ENCODE measurements at regions not wholly inside any gene's neighbourhood (a gene's known extent, or its start where the extent isn't known, plus 50 kb on each side); places are given as distances from the start of the nearest gene placed in this dataset.

DNA sequence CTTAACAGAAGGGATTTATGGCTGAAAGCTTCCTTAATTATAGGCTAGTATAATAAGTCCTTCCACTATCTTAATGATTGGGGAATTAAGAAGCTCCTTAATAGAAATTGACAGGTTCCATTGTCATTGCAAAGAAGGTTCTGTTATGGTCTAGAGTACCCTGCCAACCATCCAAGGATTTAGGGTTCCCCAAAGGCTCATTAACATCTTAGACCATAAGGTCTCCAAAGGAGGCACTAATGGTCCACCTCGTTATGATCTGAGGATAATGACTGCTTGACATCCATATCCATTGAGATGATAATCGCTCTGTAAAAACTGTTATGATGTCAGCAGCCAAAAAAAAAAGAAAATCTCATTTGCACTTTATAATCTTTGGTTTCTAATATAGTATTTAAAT is 441.6 kb downstream of the GBA3 start:
- H3K4me1 Mint-ChIP-seq = no peaks in the 10 kb centered on the region
- Histone ChIP-seq H3K27me3 (replicated peaks in 1 of 4; ENCODE audit: control extremely low read depth in 1 of 4, control insufficient read depth in 3 of 4, insufficient read depth in 4 of 4, low read length in 3 of 4) (no peaks in the 10 kb centered on the region), H3K4me2 (replicated peaks; ENCODE audit: low read depth, low read length, poor library complexity, severe bottlenecking) (no peak overlapping the region), H3K9ac (ENCODE audit: low read length) (no peak overlapping the region), H2AFZ (ENCODE audit: insufficient read depth, low read depth, low read length, poor library complexity, severe bottlenecking) (no peak overlapping the region), H3K79me2 (ENCODE audit: control insufficient read depth, insufficient read depth, low read length) (no peaks in the 10 kb centered on the region), H3K4me1 (ENCODE audit: control insufficient read depth in 2 of 2, insufficient read depth in 2 of 2, low read length in 2 of 2) (no peaks in the 10 kb centered on the region), H3K9me3 (ENCODE audit: control extremely low read depth in 1 of 3, control insufficient read depth in 2 of 3, insufficient read depth in 1 of 3, low read length in 2 of 3) (no peaks in the 10 kb centered on the region), H3K27ac (ENCODE audit: low read length in 2 of 2) (no peak overlapping the region), H4K20me1 (ENCODE audit: control insufficient read depth, insufficient read depth, low read length, poor library complexity, severe bottlenecking) (no peaks in the 10 kb centered on the region), H3K36me3 (replicated peaks in 1 of 2; ENCODE audit: control extremely low read depth in 1 of 2, control insufficient read depth in 1 of 2, extremely low read depth in 1 of 2, insufficient read depth in 2 of 2, low read length in 1 of 2) (no peaks in the 10 kb centered on the region), H3K4me3 (ENCODE audit: control extremely low read depth in 1 of 5, extremely low read depth in 1 of 5, insufficient read depth in 1 of 5, low read depth in 2 of 5, low read length in 4 of 5) (no peak overlapping the region)
- ChIA-PET POLR2A (no interaction called here), CTCF (no interaction called here)
- DNase-seq (no peak), ATAC-seq (ENCODE audit: low read depth) (no peak)
- no peaks in the 10 kb centered on the region for H3K27me3 Mint-ChIP-seq
- no peak for TF ChIP-seq EZH2 (IDR thresholded peaks at IDR 0.05; ENCODE audit: borderline replicate concordance, insufficient read depth, low read depth, low read length, poor library complexity, severe bottlenecking)
- TF ChIP-seq, protein P1, sequence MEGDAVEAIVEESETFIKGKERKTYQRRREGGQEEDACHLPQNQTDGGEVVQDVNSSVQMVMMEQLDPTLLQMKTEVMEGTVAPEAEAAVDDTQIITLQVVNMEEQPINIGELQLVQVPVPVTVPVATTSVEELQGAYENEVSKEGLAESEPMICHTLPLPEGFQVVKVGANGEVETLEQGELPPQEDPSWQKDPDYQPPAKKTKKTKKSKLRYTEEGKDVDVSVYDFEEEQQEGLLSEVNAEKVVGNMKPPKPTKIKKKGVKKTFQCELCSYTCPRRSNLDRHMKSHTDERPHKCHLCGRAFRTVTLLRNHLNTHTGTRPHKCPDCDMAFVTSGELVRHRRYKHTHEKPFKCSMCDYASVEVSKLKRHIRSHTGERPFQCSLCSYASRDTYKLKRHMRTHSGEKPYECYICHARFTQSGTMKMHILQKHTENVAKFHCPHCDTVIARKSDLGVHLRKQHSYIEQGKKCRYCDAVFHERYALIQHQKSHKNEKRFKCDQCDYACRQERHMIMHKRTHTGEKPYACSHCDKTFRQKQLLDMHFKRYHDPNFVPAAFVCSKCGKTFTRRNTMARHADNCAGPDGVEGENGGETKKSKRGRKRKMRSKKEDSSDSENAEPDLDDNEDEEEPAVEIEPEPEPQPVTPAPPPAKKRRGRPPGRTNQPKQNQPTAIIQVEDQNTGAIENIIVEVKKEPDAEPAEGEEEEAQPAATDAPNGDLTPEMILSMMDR (IDR thresholded peaks at IDR 0.05) = no peak
- no CpG with 5 or more reads among the region's 2 CpGs for WGBS (ENCODE audit: insufficient coverage)
- H3K4me3 Mint-ChIP-seq = no peak overlapping the region
- no peak overlapping the region for H3K27ac Mint-ChIP-seq
- H3K9me3 Mint-ChIP-seq (ENCODE audit: insufficient read depth) = no peaks in the 10 kb centered on the region
- intact Hi-C loops (cut with micrococcal nuclease) = no loop called here

DNA sequence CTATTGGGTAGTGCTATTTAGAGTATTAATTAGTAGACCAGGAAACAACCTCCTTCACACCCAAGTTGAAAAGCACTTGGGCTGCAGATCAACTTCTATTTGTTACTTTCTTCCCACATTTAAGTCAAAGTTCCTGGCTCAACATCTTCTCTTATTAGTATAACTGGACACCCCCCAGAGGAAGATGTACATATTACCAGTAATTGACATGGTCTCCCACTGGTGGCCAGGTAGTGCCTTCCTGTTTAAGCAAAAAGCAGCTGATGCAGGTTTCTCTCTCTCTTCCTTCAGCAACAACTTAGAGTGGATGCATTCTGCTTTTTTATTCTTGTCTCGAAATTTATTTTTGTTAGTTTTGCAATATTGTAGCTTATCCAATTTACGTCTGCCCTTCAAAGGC is 438.1 kb downstream of the GBA3 start:
- H3K27me3 Mint-ChIP-seq = no peaks in the 10 kb centered on the region

More for the DNA sequence above, 438.1 kb downstream of the GBA3 start:
- H3K4me2 ChIP-seq (replicated peaks; ENCODE audit: low read depth, low read length, poor library complexity, severe bottlenecking) = no peak overlapping the region
- ChIA-PET POLR2A (no interaction called here), CTCF (no interaction called here)
- H3K27ac ChIP-seq (ENCODE audit: low read length in 2 of 2) = no peak overlapping the region
- no CpG with 5 or more reads among the region's 2 CpGs for WGBS (ENCODE audit: insufficient coverage)
- no peak overlapping the region for H3K9ac ChIP-seq (ENCODE audit: low read length)
- H3K79me2 ChIP-seq (ENCODE audit: control insufficient read depth, insufficient read depth, low read length) = no peaks in the 10 kb centered on the region
- intact Hi-C loops (cut with micrococcal nuclease) = no loop called here
- H3K36me3 ChIP-seq (replicated peaks in 1 of 2; ENCODE audit: control extremely low read depth in 1 of 2, control insufficient read depth in 1 of 2, extremely low read depth in 1 of 2, insufficient read depth in 2 of 2, low read length in 1 of 2) = no peaks in the 10 kb centered on the region
- DNase-seq (no peak), ATAC-seq (ENCODE audit: low read depth) (no peak)
- no peak overlapping the region for H3K4me3 Mint-ChIP-seq
- H3K4me3 ChIP-seq (ENCODE audit: control extremely low read depth in 1 of 5, extremely low read depth in 1 of 5, insufficient read depth in 1 of 5, low read depth in 2 of 5, low read length in 4 of 5) = no peak overlapping the region
- no peaks in the 10 kb centered on the region for H3K4me1 ChIP-seq (ENCODE audit: control insufficient read depth in 2 of 2, insufficient read depth in 2 of 2, low read length in 2 of 2)
- H3K27me3 ChIP-seq (replicated peaks in 1 of 4; ENCODE audit: control extremely low read depth in 1 of 4, control insufficient read depth in 3 of 4, insufficient read depth in 4 of 4, low read length in 3 of 4) = no peaks in the 10 kb centered on the region
- TF ChIP-seq EZH2 (IDR thresholded peaks at IDR 0.05; ENCODE audit: borderline replicate concordance, insufficient read depth, low read depth, low read length, poor library complexity, severe bottlenecking) = no peak
- TF ChIP-seq, protein P1 (IDR thresholded peaks at IDR 0.05) = no peak
- no peaks in the 10 kb centered on the region for H3K4me1 Mint-ChIP-seq
- no peak overlapping the region for H2AFZ ChIP-seq (ENCODE audit: insufficient read depth, low read depth, low read length, poor library complexity, severe bottlenecking)
- no peak overlapping the region for H3K27ac Mint-ChIP-seq
- no peaks in the 10 kb centered on the region for H3K9me3 Mint-ChIP-seq (ENCODE audit: insufficient read depth)
- H3K9me3 ChIP-seq (ENCODE audit: control extremely low read depth in 1 of 3, control insufficient read depth in 2 of 3, insufficient read depth in 1 of 3, low read length in 2 of 3) = no peaks in the 10 kb centered on the region
- no peaks in the 10 kb centered on the region for H4K20me1 ChIP-seq (ENCODE audit: control insufficient read depth, insufficient read depth, low read length, poor library complexity, severe bottlenecking)
